Spleen (tissue), 11 donors: ENCODE measurements at regions not wholly inside any gene's neighbourhood (a gene's known extent, or its start where the extent isn't known, plus 50 kb on each side); places are given as distances from the start of the nearest gene placed in this dataset.

Source experiments
- DNase-seq: peaks from one replicate; pipeline ENCODE4 v3.0.0-alpha.2; 2020
- H3K27ac ChIP-seq, 8 donors: fragments of 200-600 bp; sonication (generic) in 7 of 8; 1 replicate in 4 of 8; 2 replicates in 4 of 8; pipeline versions ENCODE4 v1.5.0 to v1.8.0; 2016 to 2021; ENCODE audit warnings: inconsistent platforms in 4 of 8, mild to moderate bottlenecking in 4 of 8, moderate library complexity in 1 of 8
- H3K27me3 ChIP-seq, 7 donors: fragments of 200-600 bp; sonication (generic) in 6 of 7; replicated peaks in 1 of 7; 1 replicate in 4 of 7; 2 replicates in 3 of 7; pipeline versions ENCODE4 v1.5.0 to v1.8.0; 2016 to 2021; ENCODE audit warnings: inconsistent platforms in 3 of 7, mild to moderate bottlenecking in 1 of 7
- H3K36me3 ChIP-seq, 6 donors: fragments of 200-600 bp; sonication (generic) in 5 of 6; 1 replicate in 4 of 6; 2 replicates in 2 of 6; pipeline versions ENCODE4 v1.5.0 to v1.8.0; 2016 to 2021; ENCODE audit warnings: inconsistent platforms in 2 of 6
- H3K4me1 ChIP-seq, 6 donors: fragments of 200-600 bp; sonication (generic) in 5 of 6; 1 replicate in 3 of 6; 2 replicates in 3 of 6; pipeline versions ENCODE4 v1.5.0 to v1.8.0; 2016 to 2021; ENCODE audit warnings: inconsistent platforms in 3 of 6
- H3K4me3 ChIP-seq, 8 donors: fragments of 200-600 bp; sonication (generic) in 7 of 8; 1 replicate in 4 of 8; 2 replicates in 4 of 8; pipeline versions ENCODE4 v1.5.0 to v1.8.0; 2016 to 2021; ENCODE audit warnings: inconsistent platforms in 4 of 8, mild to moderate bottlenecking in 4 of 8, moderate library complexity in 2 of 8
- H3K9me3 ChIP-seq, 8 donors: fragments of 200-600 bp; sonication (generic) in 7 of 8; 1 replicate in 4 of 8; 2 replicates in 4 of 8; pipeline versions ENCODE4 v1.5.0 to v1.8.0; 2016 to 2021; ENCODE audit warnings: inconsistent platforms in 4 of 8
- POLR2A ChIP-seq, 3 donors: fragments of 450-650 bp; IDR thresholded peaks; one replicate each; pipeline ENCODE4 v1.5.1; 2017; ENCODE audit warnings: antibody characterized with exemption in 3 of 3, mild to moderate bottlenecking in 1 of 3
- POLR2AphosphoS5 ChIP-seq, 3 donors: sonication (generic); formaldehyde crosslinking; IDR thresholded peaks; one replicate each; pipeline ENCODE4 v1.5.1; 2017; ENCODE audit warnings: antibody characterized with exemption in 3 of 3
- WGBS, 5 donors: extraction: QIAGEN DNeasy Blood & Tissue Kit in 3 of 5; methylation state at CpG; one replicate each; pipeline versions ENCODE4 v1.1.5 to v1.1.7; 2013 to 2018; 5-methylcytosine and 5-hydroxymethylcytosine counted together
- intact Hi-C: fragments of 100-400 bp; cut with DNase I; formaldehyde crosslinking; loops from one replicate; pipeline ENCODE4 v1.15.0; 2023; ENCODE audit warnings: low total_unique reads
- TF ChIP-seq, protein P1 (sequence below), 11 experiments: fragments of 200-600 bp in 7 of 11; fragments of 450-650 bp in 4 of 11; sonication (generic) in 4 of 11; IDR thresholded peaks in 8 of 11; conservative IDR thresholded peaks in 3 of 11; 1 replicate in 7 of 11; 2 replicates in 4 of 11; pipeline versions ENCODE4 v1.4.0 to v1.8.0; 2016 to 2021; ENCODE audit warnings: antibody characterized with exemption in 11 of 11, inconsistent platforms in 4 of 11, mild to moderate bottlenecking in 1 of 11
- donor health status: healthy with polysubstance abuse.
- donor health status: DM: no; HTN: no; CAD: no; lungs with moderate emphysema.
- donor health status: DM: no; HTN: no; CAD: no.
- donor health status: Bipolar disorder and iron deficiency.
- donor health status: healthy.
- donor health status: DM: no; HTN: no; CAD: no.
- donor health status: DM: yes; HTN: yes; CAD: no.

DNA sequence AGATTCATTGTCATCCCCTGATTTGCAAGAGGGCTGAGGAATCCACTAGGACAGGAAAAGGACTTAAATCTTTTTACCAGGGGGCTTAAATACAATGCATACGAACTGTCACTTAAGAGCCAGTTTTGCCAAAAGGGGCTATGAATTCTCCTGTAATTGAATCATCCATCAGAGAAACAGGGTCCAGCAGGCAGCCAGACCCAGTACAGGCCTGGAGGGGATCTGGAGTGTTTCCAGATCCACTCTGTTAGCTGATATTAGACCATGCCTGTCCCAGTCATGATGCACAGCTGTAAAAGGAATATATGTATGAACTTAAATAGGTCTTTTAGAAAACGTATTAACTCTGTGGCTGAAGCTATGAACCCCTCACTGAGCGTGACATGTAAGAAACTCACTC, 53.8 kb upstream of the PRSS23 start:
- TF ChIP-seq POLR2A (IDR thresholded peaks at IDR 0.05) = no peak
- TF ChIP-seq, protein P1, sequence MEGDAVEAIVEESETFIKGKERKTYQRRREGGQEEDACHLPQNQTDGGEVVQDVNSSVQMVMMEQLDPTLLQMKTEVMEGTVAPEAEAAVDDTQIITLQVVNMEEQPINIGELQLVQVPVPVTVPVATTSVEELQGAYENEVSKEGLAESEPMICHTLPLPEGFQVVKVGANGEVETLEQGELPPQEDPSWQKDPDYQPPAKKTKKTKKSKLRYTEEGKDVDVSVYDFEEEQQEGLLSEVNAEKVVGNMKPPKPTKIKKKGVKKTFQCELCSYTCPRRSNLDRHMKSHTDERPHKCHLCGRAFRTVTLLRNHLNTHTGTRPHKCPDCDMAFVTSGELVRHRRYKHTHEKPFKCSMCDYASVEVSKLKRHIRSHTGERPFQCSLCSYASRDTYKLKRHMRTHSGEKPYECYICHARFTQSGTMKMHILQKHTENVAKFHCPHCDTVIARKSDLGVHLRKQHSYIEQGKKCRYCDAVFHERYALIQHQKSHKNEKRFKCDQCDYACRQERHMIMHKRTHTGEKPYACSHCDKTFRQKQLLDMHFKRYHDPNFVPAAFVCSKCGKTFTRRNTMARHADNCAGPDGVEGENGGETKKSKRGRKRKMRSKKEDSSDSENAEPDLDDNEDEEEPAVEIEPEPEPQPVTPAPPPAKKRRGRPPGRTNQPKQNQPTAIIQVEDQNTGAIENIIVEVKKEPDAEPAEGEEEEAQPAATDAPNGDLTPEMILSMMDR (IDR thresholded peaks at IDR 0.05 in 8 of 11, conservative IDR thresholded peaks at IDR 0.05 in 3 of 11) = no peak
- no peak for TF ChIP-seq POLR2AphosphoS5 (IDR thresholded peaks at IDR 0.05)
- no peaks in the 10 kb centered on the region for H3K9me3 ChIP-seq
- 78 to 91% (median 88%) methylated on average over 3 of the region's 3 CpGs for WGBS, 5 donors
- intact Hi-C loops = no loop called here
- DNase-seq = no peak
- H3K27ac ChIP-seq = no peak overlapping the region
- H3K4me1 ChIP-seq = peaks cover 0 to 2% (median 0%) of the 10 kb centered on the region in 6 donors
- H3K36me3 ChIP-seq = no peaks in the 10 kb centered on the region
- no peaks in the 10 kb centered on the region for H3K27me3 ChIP-seq
- H3K4me3 ChIP-seq = no peak overlapping the region

DNA sequence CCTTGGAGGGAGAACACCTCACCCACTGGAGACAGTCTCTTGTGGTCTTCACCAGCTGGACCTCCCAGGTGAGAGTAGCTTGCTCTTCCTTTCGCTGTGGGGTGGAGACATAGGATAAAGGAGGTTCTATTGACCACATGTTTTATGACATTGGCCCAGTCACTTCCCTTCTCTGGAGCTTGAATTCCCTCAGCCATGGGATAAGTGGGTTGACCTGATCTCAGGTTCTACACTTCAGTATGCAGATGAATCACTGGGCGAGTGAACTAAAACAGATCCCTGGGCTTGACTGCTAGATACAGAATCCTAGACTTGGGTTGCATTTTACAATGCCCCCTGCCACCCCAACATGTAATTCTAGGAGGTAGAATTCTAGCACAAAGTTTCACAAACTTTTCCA, 54.8 kb upstream of the PRSS23 start:
- no peak overlapping the region for H3K27ac ChIP-seq
- TF ChIP-seq, protein P1 (IDR thresholded peaks at IDR 0.05 in 8 of 11, conservative IDR thresholded peaks at IDR 0.05 in 3 of 11) = no peak
- TF ChIP-seq POLR2AphosphoS5 (IDR thresholded peaks at IDR 0.05) (no peak), POLR2A (IDR thresholded peaks at IDR 0.05) (no peak)
- no peak overlapping the region for H3K4me3 ChIP-seq
- no peaks in the 10 kb centered on the region for H3K9me3 ChIP-seq
- peaks cover 0 to 11% (median 5%) of the 10 kb centered on the region in 6 donors for H3K4me1 ChIP-seq
- no peak for DNase-seq
- H3K27me3 ChIP-seq = no peaks in the 10 kb centered on the region
- intact Hi-C loops = no loop called here
- 69 to 97% (median 93%) methylated on average over 2 of the region's 2 CpGs for WGBS, 5 donors
- no peaks in the 10 kb centered on the region for H3K36me3 ChIP-seq

DNA sequence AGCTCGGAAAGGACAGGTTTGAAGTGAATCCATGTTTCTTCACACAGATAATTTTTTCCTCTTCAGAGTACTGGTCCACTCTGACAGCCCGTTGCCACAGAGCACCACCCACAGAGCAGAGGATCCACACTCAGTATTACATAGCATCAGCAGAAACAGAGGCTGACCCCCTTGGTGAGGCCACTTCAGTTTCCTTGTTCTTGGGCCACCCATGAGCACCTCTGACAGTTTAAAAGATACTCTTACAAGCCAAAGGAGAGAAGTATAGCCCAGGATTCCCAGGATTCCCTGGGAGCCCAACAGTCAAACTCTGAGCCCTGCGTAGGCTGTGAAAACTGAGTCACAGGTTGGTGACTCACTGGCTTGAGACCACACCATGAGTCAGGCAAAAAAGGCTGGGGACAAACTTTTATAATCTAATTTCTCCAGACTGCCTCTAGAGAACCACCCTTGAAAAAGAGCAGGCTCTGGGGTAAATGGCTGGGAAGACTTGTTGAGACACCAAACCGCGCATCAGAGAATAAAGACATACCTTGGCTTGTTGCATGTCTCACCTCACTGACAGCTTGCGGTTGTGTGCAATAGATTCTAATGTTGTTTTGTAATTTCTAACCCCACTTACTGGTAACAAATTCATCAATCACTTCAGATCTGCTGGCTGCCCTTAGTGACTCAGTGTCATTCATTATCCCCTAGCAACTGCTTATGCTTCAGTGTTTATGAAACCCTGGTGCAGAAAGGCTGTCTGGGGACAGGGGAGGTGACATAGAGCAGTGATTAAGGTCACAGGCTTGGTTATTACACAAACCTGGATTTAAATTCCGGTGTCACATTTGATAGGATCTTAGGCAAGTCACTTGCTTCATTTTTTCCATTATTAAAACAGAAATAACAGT, 56.9 kb upstream of the PRSS23 start:
- intact Hi-C loops = no loop called here
- peaks cover 0 to 21% (median 9%) of the 10 kb centered on the region in 6 donors for H3K4me1 ChIP-seq
- 78 to 90% (median 86%) methylated on average over 6 to 7 of the region's 7 CpGs for WGBS, 5 donors

DNA sequence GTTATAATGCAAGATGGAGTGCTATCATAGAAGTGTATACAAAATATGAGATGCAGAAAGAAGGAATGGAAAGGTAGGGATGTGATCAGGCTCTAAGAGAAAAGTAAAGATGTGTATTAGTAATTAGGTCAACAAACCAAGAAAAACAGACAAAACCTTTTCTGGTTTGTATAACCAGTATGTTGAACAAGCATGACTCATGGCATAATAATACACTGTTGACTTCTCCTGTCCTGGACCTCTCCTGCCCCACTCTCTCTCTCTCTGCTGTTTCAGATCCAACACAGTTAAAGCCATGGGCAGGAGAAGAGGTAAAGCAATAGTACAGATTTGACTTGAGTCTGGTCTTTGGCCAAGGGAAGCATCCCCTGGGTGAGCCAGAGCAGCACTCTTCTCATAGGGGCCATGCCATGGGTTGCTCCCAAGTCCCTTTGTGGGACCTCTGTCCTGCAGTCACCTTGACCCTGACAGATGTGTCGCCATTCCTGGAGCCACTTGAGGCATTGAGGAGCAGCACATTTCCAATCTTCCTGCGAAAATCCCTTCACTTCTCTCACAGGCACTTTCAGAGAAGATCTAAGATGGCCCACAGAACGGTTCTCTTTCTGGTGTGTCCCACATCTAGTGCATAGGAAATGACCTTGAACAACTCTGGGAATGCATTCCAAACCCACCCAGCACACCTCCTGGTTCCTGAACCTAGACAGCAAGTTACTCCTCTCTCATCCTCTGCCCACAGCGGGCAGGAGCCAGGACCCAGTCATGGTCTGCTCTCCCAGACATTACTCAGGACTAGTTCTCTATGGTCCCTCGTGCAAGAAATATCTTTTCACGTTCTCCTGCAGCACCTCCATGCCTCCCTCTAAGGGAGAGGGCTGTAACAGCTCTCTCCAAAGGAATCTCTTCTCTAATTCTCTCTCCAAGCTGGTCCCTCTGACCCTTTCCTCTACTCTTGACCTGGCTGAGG, 58.2 kb upstream of the PRSS23 start:
- TF ChIP-seq POLR2AphosphoS5 (IDR thresholded peaks at IDR 0.05) (no peak), POLR2A (IDR thresholded peaks at IDR 0.05) (no peak)
- TF ChIP-seq, protein P1 (IDR thresholded peaks at IDR 0.05 in 8 of 11, conservative IDR thresholded peaks at IDR 0.05 in 3 of 11) = no peak
- no peaks in the 10 kb centered on the region for H3K36me3 ChIP-seq
- peak overlapping the region in 6 of 8 donors; percentile 51 to 83 (median 80) for H3K27ac ChIP-seq
- intact Hi-C loops = no loop called here
- no peak for DNase-seq
- H3K4me1 ChIP-seq = peaks cover 4 to 31% (median 9%) of the 10 kb centered on the region in 6 donors
- H3K27me3 ChIP-seq = no peaks in the 10 kb centered on the region
- H3K4me3 ChIP-seq = no peak overlapping the region
- 82 to 91% (median 86%) methylated on average over 5 to 6 of the region's 6 CpGs for WGBS, 5 donors
- H3K9me3 ChIP-seq = no peaks in the 10 kb centered on the region

More for the DNA sequence above, 56.9 kb upstream of the PRSS23 start:
- no peaks in the 10 kb centered on the region for H3K27me3 ChIP-seq
- H3K4me3 ChIP-seq = no peak overlapping the region
- no peak overlapping the region for H3K27ac ChIP-seq
- no peak for TF ChIP-seq POLR2A (IDR thresholded peaks at IDR 0.05)
- no peaks in the 10 kb centered on the region for H3K9me3 ChIP-seq
- DNase-seq = no peak
- H3K36me3 ChIP-seq = no peaks in the 10 kb centered on the region
